ENCODE measurements at regions not wholly inside any gene's neighbourhood (a gene's known extent, or its start where the extent isn't known, plus 50 kb on each side); places are given as distances from the start of the nearest gene placed in this dataset.

DNA sequence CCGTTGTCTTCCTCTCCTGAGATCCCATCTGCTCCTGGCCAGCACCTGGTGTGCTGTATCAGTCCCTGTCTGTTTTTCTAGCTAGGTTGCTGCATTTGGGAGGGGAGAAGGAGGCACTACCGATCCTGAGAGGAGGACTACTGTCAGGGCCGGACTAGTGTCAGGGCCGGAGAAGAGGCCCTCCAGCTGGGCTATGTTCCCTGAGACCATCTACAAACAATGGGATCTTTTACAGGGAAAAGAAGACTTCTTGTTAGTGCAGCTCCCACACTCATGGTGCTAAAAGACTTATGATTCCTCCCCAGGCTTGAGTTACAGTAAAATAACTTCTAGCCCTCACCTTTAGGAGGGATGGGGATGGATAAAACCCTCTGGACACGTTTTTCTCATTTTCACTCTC lies 141.0 kb upstream of the TNR start:
- Histone ChIP-seq H3K4me1 (ENCODE audit: control insufficient read depth in 1 of 2, low read depth in 2 of 2) (peaks cover 13 to 67% of the 10 kb centered on the region in 2 donors), H3K4me3 (no peak overlapping the region), H3K27me3 (replicated peaks; ENCODE audit: insufficient read depth) (no peaks in the 10 kb centered on the region), H3K9me3 (no peaks in the 10 kb centered on the region), H3K36me3 (no peaks in the 10 kb centered on the region), H3K27ac (peak overlapping the region; percentile 83)
- TF ChIP-seq, protein P1, sequence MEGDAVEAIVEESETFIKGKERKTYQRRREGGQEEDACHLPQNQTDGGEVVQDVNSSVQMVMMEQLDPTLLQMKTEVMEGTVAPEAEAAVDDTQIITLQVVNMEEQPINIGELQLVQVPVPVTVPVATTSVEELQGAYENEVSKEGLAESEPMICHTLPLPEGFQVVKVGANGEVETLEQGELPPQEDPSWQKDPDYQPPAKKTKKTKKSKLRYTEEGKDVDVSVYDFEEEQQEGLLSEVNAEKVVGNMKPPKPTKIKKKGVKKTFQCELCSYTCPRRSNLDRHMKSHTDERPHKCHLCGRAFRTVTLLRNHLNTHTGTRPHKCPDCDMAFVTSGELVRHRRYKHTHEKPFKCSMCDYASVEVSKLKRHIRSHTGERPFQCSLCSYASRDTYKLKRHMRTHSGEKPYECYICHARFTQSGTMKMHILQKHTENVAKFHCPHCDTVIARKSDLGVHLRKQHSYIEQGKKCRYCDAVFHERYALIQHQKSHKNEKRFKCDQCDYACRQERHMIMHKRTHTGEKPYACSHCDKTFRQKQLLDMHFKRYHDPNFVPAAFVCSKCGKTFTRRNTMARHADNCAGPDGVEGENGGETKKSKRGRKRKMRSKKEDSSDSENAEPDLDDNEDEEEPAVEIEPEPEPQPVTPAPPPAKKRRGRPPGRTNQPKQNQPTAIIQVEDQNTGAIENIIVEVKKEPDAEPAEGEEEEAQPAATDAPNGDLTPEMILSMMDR (IDR thresholded peaks at IDR 0.05), result no peak
- ATAC-seq (ENCODE audit: insufficient number of reproducible peaks, low FRiP score, low read depth), result no peak
- DNase-seq (ENCODE audit: low spot score), result no peak

GRCh38 chr1:175882192-175882591 lies 138.8 kb upstream of the TNR start:
- no peaks in the 10 kb centered on the region for H3K36me3 ChIP-seq
- no peaks in the 10 kb centered on the region for H3K27me3 ChIP-seq (replicated peaks; ENCODE audit: insufficient read depth)
- H3K27ac ChIP-seq, result no peak overlapping the region
- H3K9me3 ChIP-seq, result no peaks in the 10 kb centered on the region
- ATAC-seq (ENCODE audit: insufficient number of reproducible peaks, low FRiP score, low read depth), result no peak
- peaks cover 21 to 77% of the 10 kb centered on the region in 2 donors for H3K4me1 ChIP-seq (ENCODE audit: control insufficient read depth in 1 of 2, low read depth in 2 of 2)
- TF ChIP-seq, protein P1 (IDR thresholded peaks at IDR 0.05), result no peak
- no peak for DNase-seq (ENCODE audit: low spot score)
- H3K4me3 ChIP-seq, result no peak overlapping the region

GRCh38 chr1:175881246-175881976 lies 138.0 kb upstream of the TNR start:
- TF ChIP-seq, protein P1 (IDR thresholded peaks at IDR 0.05), result no peak
- no peak for ATAC-seq (ENCODE audit: insufficient number of reproducible peaks, low FRiP score, low read depth)
- H3K27ac ChIP-seq, result peak overlapping the region in 1 of 2 donors; percentile 93
- H3K9me3 ChIP-seq, result no peaks in the 10 kb centered on the region
- DNase-seq (ENCODE audit: low spot score), result no peak
- no peaks in the 10 kb centered on the region for H3K27me3 ChIP-seq (replicated peaks; ENCODE audit: insufficient read depth)
- peaks cover 23 to 80% of the 10 kb centered on the region in 2 donors for H3K4me1 ChIP-seq (ENCODE audit: control insufficient read depth in 1 of 2, low read depth in 2 of 2)
- H3K4me3 ChIP-seq, result no peak overlapping the region
- no peaks in the 10 kb centered on the region for H3K36me3 ChIP-seq

- Histone ChIP-seq H3K27ac (peak overlapping the region; percentile 93 to 94), H3K9me3 (no peaks in the 10 kb centered on the region), H3K36me3 (no peaks in the 10 kb centered on the region), H3K4me3 (no peak overlapping the region), H3K27me3 (replicated peaks; ENCODE audit: insufficient read depth) (no peaks in the 10 kb centered on the region), H3K4me1 (ENCODE audit: control insufficient read depth in 1 of 2, low read depth in 2 of 2) (peaks cover 11 to 59% of the 10 kb centered on the region in 2 donors)
- DNase-seq (ENCODE audit: low spot score), result peak; percentile 6
- TF ChIP-seq, protein P1 (IDR thresholded peaks at IDR 0.05), result no peak
- peak; percentile 47 for ATAC-seq (ENCODE audit: insufficient number of reproducible peaks, low FRiP score, low read depth)
These were observed 135.4 kb upstream of the TNR start for GRCh38 chr1:175878775-175879174.

- peak overlapping the region; percentile 46 for H3K4me3 ChIP-seq
- peak; percentile 70 for DNase-seq (ENCODE audit: low spot score)
- peak; percentile 95 for ATAC-seq (ENCODE audit: insufficient number of reproducible peaks, low FRiP score, low read depth)
These were observed 134.7 kb upstream of the TNR start for GRCh38 chr1:175877939-175878737.

More at GRCh38 chr1:175877939-175878737, 134.7 kb upstream of the TNR start:
- H3K4me1 ChIP-seq (ENCODE audit: control insufficient read depth in 1 of 2, low read depth in 2 of 2), result peaks cover 11 to 58% of the 10 kb centered on the region in 2 donors
- H3K36me3 ChIP-seq, result no peaks in the 10 kb centered on the region
- peak overlapping the region; percentile 93 to 94 for H3K27ac ChIP-seq
- H3K27me3 ChIP-seq (replicated peaks; ENCODE audit: insufficient read depth), result no peaks in the 10 kb centered on the region
- H3K9me3 ChIP-seq, result no peaks in the 10 kb centered on the region
- TF ChIP-seq, protein P1 (IDR thresholded peaks at IDR 0.05), result no peak

Data from thoracic aorta (tissue), 2 donors.